Endothelial cell of umbilical vein (primary cell): ENCODE measurements at regions not wholly inside any gene's neighbourhood (a gene's known extent, or its start where the extent isn't known, plus 50 kb on each side); places are given as distances from the start of the nearest gene placed in this dataset.

ENCODE experiments used
- BruUV-seq: library from RNA; stranded (reverse); fragments of 400-500 nt; replicated peaks from 2 replicates; lab custom pipeline; 2021; lab: Mats Ljungman, UMichigan
- CTCF ChIA-PET: fragments of 300-600, 350-600 bp; sonication (Branson Sonifier 250); formaldehyde crosslinking; loops from one replicate; lab custom pipeline; 2021; ENCODE audit warnings: antibody characterized with exemption, inconsistent platforms; lab: Charles Lee
- POLR2A ChIA-PET: fragments of 300-600, 350-600 bp; sonication (Branson Sonifier 250); formaldehyde crosslinking; loops from one replicate; lab custom pipeline; 2021; ENCODE audit warnings: antibody characterized with exemption, inconsistent platforms; lab: Charles Lee
- DNase-seq: peaks from one replicate; pipeline ENCODE4 v3.0.0-alpha.2; 2011; ENCODE audit warnings: low read depth, low spot score
- FAIRE-seq: peaks from 2 replicates; lab custom pipeline; 2011; peaks lifted over from hg19 to GRCh38; lab: Jason Lieb, UNC
- H2AFZ ChIP-seq: 2 replicates; pipeline ENCODE4 v1.6.0; 2012; ENCODE audit warnings: low read depth, low read length, control low read depth, inconsistent platforms
- H3K27ac ChIP-seq: 2 replicates; pipeline ENCODE4 v1.5.1; 2011; ENCODE audit warnings: low read depth, mild to moderate bottlenecking, control low read depth, low read length, moderate library complexity; ENCODE audit not compliant: insufficient read depth
- H3K27me3 ChIP-seq, 2 experiments: 2 replicates each; pipeline versions ENCODE4 v1.6.0 to v1.6.1; 2011; ENCODE audit warnings: low read length in 2 of 2, mixed read lengths in 1 of 2; ENCODE audit not compliant: control insufficient read depth in 2 of 2, insufficient read depth in 2 of 2
- H3K36me3 ChIP-seq, 2 experiments: 2 replicates in 1 of 2; 3 replicates in 1 of 2; pipeline ENCODE4 v1.5.1; 2011; ENCODE audit warnings: low read length in 2 of 2, mild to moderate bottlenecking in 1 of 2, moderate library complexity in 1 of 2; ENCODE audit not compliant: control insufficient read depth in 2 of 2, insufficient read depth in 2 of 2; ENCODE audit errors: extremely low read depth in 1 of 2
- H3K4me1 ChIP-seq: 3 replicates; pipeline ENCODE4 v1.5.1; 2011; ENCODE audit warnings: mild to moderate bottlenecking, low read length; ENCODE audit not compliant: control insufficient read depth, insufficient read depth; ENCODE audit errors: extremely low read depth
- H3K4me2 ChIP-seq: 2 replicates; pipeline ENCODE4 v1.6.1; 2011; ENCODE audit warnings: low read length, control low read depth, mixed read lengths; ENCODE audit not compliant: insufficient read depth
- H3K4me3 ChIP-seq, 3 experiments: fragments of 200-600 bp in 1 of 3; sonication (generic), shearing (Covaris generic) in 1 of 3; replicated peaks in 1 of 3; 2 replicates each; pipeline ENCODE4 v1.5.1; 2011 to 2016; ENCODE audit warnings: control low read depth in 3 of 3, low read length in 3 of 3, mild to moderate bottlenecking in 2 of 3, inconsistent platforms in 1 of 3, low read depth in 1 of 3, moderate library complexity in 1 of 3; ENCODE audit not compliant: insufficient read depth in 1 of 3
- H3K79me2 ChIP-seq: 2 replicates; pipeline ENCODE4 v1.6.0; 2012; ENCODE audit warnings: low read length, inconsistent platforms; ENCODE audit not compliant: control insufficient read depth, insufficient read depth
- H3K9ac ChIP-seq: replicated peaks from 2 replicates; pipeline ENCODE3; 2011; ENCODE audit warnings: low read length, control low read depth; ENCODE audit not compliant: insufficient read depth; ENCODE audit errors: extremely low read depth
- H3K9me1 ChIP-seq: replicated peaks from 3 replicates; pipeline ENCODE4 v1.6.0; 2011; ENCODE audit warnings: mild to moderate bottlenecking, low read length; ENCODE audit not compliant: control insufficient read depth, insufficient read depth; ENCODE audit errors: extremely low read depth
- H3K9me3 ChIP-seq: replicated peaks from 2 replicates; pipeline ENCODE4 v1.5.1; 2012; ENCODE audit warnings: low read length, inconsistent platforms; ENCODE audit not compliant: control insufficient read depth, insufficient read depth
- H4K20me1 ChIP-seq: replicated peaks from 2 replicates; pipeline ENCODE3; 2011; ENCODE audit warnings: mild to moderate bottlenecking, low read length; ENCODE audit not compliant: control insufficient read depth, insufficient read depth; ENCODE audit errors: extremely low read depth
- EZH2 ChIP-seq: IDR thresholded peaks from 2 replicates; pipeline ENCODE4 v1.6.1; 2012; ENCODE audit warnings: borderline replicate concordance, low read depth, mild to moderate bottlenecking, moderate library complexity, low read length, inconsistent platforms; ENCODE audit not compliant: severe bottlenecking
- FOS ChIP-seq: IDR thresholded peaks from 2 replicates; pipeline ENCODE4 v1.6.1; 2011; ENCODE audit warnings: mild to moderate bottlenecking, low read length, moderate library complexity, borderline replicate concordance; ENCODE audit not compliant: insufficient read depth
- JUN ChIP-seq: IDR thresholded peaks from 2 replicates; pipeline ENCODE4 v1.6.1; 2011; ENCODE audit warnings: borderline replicate concordance, low read depth; ENCODE audit not compliant: insufficient read length, insufficient read depth
- MYC ChIP-seq: IDR thresholded peaks from one replicate; pipeline ENCODE4 v1.6.1; 2011; ENCODE audit warnings: mild to moderate bottlenecking, low read depth, low read length
- POLR2A ChIP-seq: IDR thresholded peaks from 2 replicates; pipeline ENCODE4 v1.6.1; 2012; ENCODE audit warnings: low read depth, mild to moderate bottlenecking, control low read depth, low read length
- POLR2AphosphoS5 ChIP-seq: IDR thresholded peaks from 2 replicates; pipeline ENCODE4 v1.6.1; 2012; ENCODE audit warnings: low read depth, mild to moderate bottlenecking, control low read depth, low read length, moderate library complexity; ENCODE audit not compliant: insufficient read depth
- dilution Hi-C: fragments of 300-500 bp; cut with MboI; formaldehyde crosslinking; loops from one replicate; pipeline ENCODE4 v1.15.0; 2019; ENCODE audit warnings: low sequenced_read_pairs; ENCODE audit not compliant: extremely low pct_ligation_motif_present
- intact Hi-C: fragments of 100-400 bp; cut with micrococcal nuclease; formaldehyde crosslinking; loops from one replicate; pipeline ENCODE4 v1.10.0; 2022
- TF ChIP-seq, protein P1 (sequence below): IDR thresholded peaks from 2 replicates; pipeline ENCODE4 v1.6.1; 2011; ENCODE audit not compliant: insufficient read depth, insufficient read length

DNA sequence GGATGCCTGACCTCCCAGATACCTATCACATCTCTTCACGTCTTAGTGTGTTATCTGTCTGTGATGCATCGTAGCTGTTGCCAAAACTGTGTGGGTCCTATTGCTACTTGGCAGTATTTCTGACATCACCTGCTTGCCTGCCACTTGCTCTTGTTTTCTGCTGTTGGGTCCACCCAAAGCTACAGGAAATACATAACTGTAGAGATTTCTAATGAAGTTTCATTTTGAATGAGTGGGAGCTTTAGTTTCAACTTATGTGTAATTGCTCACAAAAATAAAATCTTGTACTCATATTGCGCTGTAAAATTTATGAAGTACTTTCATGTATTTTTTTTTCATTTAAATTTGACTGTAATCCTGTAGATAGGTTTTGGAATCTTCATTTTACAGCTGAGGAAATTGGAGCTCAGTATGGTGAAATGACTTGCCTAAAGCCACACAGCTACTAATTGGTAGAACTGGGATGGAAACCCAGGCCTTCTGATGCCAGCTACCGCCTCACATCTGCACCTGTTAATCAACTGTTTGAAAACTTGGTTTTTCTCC lies 113.6 kb upstream of the MAN1A1 start:
- DNase-seq (no peak), FAIRE-seq (no peak)
- TF ChIP-seq, protein P1, sequence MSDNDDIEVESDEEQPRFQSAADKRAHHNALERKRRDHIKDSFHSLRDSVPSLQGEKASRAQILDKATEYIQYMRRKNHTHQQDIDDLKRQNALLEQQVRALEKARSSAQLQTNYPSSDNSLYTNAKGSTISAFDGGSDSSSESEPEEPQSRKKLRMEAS: no peak
- TF ChIP-seq MYC: no peak
- no peak for TF ChIP-seq FOS
- no peak for TF ChIP-seq EZH2
- Histone ChIP-seq H3K9me3 (no peaks in the 10 kb centered on the region), H3K9me1 (no peaks in the 10 kb centered on the region), H2AFZ (no peak overlapping the region), H3K27ac (no peak overlapping the region), H3K4me1 (no peaks in the 10 kb centered on the region), H3K36me3 (no peaks in the 10 kb centered on the region), H3K27me3 (no peaks in the 10 kb centered on the region), H3K79me2 (no peaks in the 10 kb centered on the region), H3K9ac (no peak overlapping the region), H3K4me3 (no peak overlapping the region), H4K20me1 (no peaks in the 10 kb centered on the region), H3K4me2 (no peak overlapping the region)
- ChIA-PET CTCF (no interaction called here), POLR2A (no interaction called here)
- dilution Hi-C loops: no loop called here
- BruUV-seq: no TSS peak
- intact Hi-C loops: no loop called here

DNA sequence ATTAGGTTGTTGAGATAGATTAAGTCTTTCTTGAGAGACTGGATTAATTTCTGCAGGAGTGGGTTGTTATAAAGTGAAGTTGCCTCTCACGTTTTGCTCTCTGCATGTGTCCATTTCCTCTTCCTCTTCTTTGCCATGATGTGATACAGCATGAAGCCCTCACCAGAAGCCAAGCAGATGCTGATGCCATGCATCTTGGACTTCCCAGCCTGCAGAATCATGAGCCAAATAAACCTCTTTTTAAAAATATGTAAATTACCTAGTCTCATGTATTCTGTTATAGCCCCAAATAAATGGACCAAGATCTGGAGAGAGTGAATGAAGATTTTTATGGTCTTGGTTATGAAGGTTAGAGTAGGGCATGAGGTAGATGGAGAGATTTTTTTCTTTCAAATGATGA lies 111.6 kb upstream of the MAN1A1 start:
- Histone ChIP-seq H4K20me1 (no peaks in the 10 kb centered on the region), H3K4me2 (no peak overlapping the region), H3K27ac (no peak overlapping the region), H3K9ac (no peak overlapping the region), H3K9me1 (no peaks in the 10 kb centered on the region), H3K4me3 (no peak overlapping the region), H3K4me1 (no peaks in the 10 kb centered on the region), H3K36me3 (no peaks in the 10 kb centered on the region), H2AFZ (no peak overlapping the region), H3K79me2 (no peaks in the 10 kb centered on the region), H3K27me3 (no peaks in the 10 kb centered on the region), H3K9me3 (no peaks in the 10 kb centered on the region)
- BruUV-seq: no TSS peak
- ChIA-PET POLR2A (no interaction called here), CTCF (no interaction called here)
- TF ChIP-seq, protein P1: no peak
- no peak for TF ChIP-seq MYC
- TF ChIP-seq POLR2AphosphoS5: no peak
- TF ChIP-seq JUN: no peak
- TF ChIP-seq EZH2: no peak
- TF ChIP-seq POLR2A: no peak
- DNase-seq: no peak
- FAIRE-seq: no peak
- intact Hi-C loops (no loop called here), dilution Hi-C loops (no loop called here)
